Fibroblast of villous mesenchyme (primary cell): ENCODE measurements at regions not wholly inside any gene's neighbourhood (a gene's known extent, or its start where the extent isn't known, plus 50 kb on each side); places are given as distances from the start of the nearest gene placed in this dataset.
"Not testable (repeated sequence)": the region's sequence is repeated elsewhere in the genome, so short reads cannot be mapped to it uniquely, and the experiment has no call there.

Source experiments
- DNase-seq: peaks from one replicate; pipeline ENCODE4 v3.0.0-alpha.2; 2010; ENCODE audit warnings: low read depth
- H3K4me3 ChIP-seq: 2 replicates; pipeline ENCODE4 v1.5.1; 2011; ENCODE audit warnings: low read depth, mild to moderate bottlenecking, low read length
- TF ChIP-seq, protein P1 (sequence below): IDR thresholded peaks from 2 replicates; pipeline ENCODE4 v1.5.1; 2012; ENCODE audit warnings: low read depth, mild to moderate bottlenecking, low read length; ENCODE audit not compliant: insufficient read depth

DNA sequence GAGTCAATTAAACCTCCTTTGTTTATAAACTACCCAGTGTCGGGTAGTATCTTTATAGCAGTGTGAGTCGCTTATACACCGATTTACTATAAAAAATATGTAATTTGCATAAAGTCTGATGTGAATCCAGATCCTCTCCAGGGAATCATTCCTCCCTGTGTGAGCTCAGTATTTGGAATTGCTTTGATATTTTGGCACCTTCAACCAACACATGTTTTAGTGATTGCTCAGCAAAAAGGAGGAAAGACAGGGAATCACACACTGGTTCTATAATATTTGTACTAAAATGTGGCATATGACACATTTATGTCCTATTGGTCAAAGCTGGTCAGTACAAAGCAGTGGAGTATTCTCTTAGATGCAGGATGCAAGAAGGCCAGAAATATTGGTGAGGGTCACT lies 703.9 kb upstream of the ATXN7L3B start:
- TF ChIP-seq, protein P1, sequence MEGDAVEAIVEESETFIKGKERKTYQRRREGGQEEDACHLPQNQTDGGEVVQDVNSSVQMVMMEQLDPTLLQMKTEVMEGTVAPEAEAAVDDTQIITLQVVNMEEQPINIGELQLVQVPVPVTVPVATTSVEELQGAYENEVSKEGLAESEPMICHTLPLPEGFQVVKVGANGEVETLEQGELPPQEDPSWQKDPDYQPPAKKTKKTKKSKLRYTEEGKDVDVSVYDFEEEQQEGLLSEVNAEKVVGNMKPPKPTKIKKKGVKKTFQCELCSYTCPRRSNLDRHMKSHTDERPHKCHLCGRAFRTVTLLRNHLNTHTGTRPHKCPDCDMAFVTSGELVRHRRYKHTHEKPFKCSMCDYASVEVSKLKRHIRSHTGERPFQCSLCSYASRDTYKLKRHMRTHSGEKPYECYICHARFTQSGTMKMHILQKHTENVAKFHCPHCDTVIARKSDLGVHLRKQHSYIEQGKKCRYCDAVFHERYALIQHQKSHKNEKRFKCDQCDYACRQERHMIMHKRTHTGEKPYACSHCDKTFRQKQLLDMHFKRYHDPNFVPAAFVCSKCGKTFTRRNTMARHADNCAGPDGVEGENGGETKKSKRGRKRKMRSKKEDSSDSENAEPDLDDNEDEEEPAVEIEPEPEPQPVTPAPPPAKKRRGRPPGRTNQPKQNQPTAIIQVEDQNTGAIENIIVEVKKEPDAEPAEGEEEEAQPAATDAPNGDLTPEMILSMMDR: no peak
- no peak for DNase-seq
- H3K4me3 ChIP-seq: no peak overlapping the region

DNA sequence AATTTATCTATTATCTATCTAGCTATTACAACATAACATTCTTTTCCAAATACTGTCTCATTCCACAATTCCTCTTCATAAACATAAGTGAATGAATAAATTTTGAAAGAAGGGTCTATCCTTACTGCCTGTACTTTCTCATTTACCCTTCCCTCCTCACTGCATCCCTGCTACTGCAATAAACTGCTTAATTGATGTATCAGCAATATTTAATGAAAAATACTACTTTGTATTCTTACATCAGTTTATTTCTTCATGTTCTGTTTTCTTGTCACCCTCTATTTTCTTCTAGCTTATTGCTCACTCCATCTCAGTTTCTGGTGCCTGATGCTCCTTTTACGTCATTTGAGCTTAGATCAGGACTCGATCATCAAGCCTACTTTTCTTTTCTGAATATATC lies 695.7 kb upstream of the ATXN7L3B start:
- no peak for DNase-seq
- TF ChIP-seq, protein P1: no peak
- H3K4me3 ChIP-seq: no peak overlapping the region

DNA sequence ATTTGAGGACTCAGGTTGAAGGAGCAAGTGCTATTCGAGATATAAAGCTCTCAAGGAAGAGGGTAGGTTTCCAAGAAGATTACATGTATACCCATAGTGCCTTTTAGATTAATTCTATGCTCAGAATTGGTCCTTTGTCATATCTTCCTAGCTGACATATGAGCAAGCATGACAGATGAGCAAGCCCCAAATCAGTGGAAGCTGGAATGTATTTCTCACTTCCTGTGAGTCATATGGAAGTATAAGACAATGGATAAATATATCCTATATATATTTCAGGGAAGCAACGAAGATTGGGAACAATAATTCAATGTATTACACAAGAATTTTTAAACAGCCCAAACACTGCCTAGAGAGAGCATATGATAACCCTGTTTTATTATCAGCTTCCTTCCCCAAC lies 674.1 kb upstream of the ATXN7L3B start:
- TF ChIP-seq, protein P1: no peak
- no peak for DNase-seq
- no peak overlapping the region for H3K4me3 ChIP-seq

DNA sequence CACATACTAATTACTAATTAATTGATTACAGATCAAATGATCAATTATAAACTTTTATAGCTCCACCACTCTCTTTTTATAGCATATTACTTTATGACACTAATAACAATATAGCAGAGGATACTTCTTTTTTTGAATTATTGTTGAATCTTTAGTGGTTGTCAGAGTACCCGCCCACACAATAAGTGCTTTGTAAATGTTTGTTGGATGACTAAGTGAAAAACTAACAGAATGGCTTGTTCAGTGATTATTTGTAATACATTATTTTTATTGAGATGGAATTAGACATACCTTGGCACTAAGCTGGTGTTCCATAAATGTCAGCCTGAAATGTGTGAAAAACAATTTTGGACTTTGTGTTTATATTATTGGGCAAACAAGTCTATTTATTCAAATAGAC lies 670.5 kb upstream of the ATXN7L3B start:
- TF ChIP-seq, protein P1: no peak
- no peak for DNase-seq
- no peak overlapping the region for H3K4me3 ChIP-seq

DNA sequence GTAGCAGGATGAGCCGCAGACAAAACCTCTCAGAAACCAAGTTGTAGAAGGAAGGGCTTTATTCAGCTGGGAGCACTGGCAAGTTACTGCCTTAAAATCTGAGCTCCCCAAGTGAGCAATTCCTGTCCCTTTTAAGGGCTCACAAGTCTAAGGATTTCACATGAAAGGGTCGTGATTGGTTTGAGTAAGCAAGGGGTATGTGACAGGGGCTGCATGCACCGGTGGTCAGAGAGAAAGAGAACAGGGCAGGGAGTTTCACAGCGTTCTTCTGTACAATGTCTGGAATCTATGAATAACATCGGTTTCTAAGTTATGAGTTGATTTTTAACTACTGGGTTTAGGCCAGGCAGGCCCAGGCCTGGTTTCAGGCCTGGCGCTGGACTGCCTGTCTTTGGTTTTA lies 660.3 kb upstream of the ATXN7L3B start:
- H3K4me3 ChIP-seq, DNase-seq: not testable (repeated sequence)

DNA sequence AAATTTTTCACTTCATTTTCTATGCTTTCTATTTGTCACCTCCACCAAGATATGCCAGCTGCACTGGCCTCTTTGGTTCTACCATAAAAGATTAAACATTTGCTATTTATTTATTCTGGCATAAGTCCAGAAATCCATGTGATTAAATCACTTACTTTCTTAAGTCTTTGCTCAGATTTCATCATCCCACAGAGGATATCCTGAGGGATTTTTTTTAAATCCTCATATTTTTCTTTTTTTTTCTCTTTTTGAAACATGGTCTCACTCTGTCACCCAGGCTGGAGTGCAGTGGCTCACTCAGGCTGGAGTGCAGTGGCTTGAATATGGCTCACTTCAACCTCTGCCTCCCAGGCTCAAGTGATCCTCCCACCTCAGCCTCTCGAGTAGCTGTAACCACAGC lies 645.4 kb upstream of the ATXN7L3B start:
- peak; percentile 4 for DNase-seq
- no peak overlapping the region for H3K4me3 ChIP-seq
- TF ChIP-seq, protein P1: no peak

DNA sequence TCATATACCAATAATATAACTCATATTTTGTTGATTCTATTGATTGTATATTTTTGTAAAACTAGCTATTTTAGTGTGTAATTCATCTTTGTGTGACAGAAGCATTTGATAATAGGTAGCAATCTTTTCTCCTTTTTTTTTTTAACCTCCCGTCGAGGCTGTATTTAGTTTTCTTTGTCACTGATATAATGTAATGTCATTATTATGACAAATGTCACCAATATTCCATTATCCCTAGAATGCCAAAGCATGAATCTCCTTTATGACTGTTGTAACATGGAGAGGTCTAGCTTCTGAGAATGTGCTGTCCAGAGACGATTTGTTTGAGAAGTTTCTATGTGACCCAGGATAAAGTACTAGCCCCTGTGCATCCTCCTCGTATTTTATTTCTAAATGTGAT lies 639.0 kb upstream of the ATXN7L3B start:
- no peak overlapping the region for H3K4me3 ChIP-seq
- TF ChIP-seq, protein P1: no peak
- DNase-seq: no peak
